G401.6 (cell line): ENCODE measurements at regions not wholly inside any gene's neighbourhood (a gene's known extent, or its start where the extent isn't known, plus 50 kb on each side); places are given as distances from the start of the nearest gene placed in this dataset.

Experiments used
- FAIRE-seq: peaks from 2 replicates; lab custom pipeline; 2012; peaks lifted over from hg19 to GRCh38; lab: Jason Lieb, UNC

DNA sequence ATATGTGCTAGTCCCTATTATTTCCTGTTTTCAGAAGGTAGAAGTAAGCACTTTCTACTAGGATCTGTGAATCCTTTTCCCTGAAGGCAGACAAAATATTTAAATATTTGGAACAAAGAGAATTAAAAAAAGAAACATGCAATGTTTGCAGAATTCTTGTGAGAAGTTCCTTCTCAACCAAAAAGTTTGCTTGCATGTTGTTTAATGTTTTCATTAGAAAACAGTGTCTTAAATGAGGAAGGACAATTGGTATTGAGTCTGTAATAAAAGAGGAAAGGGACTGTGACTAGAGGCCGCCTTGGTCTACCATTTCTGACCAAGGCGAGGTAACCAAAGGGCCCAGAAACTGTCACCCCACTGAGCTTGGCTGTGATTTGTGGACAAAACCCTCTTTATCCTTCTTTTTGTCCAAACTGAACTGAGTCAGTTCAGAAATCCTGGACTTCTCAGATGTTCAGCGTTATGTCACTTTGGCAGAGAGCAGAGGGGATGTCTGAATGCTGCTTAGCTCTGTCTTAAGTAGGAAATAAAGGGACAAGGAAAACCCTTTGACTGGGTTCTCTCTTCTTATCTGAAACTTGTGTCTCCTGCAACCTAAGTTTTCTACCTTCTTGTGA is 129.8 kb upstream of the CPM start:
- FAIRE-seq: no peak

DNA sequence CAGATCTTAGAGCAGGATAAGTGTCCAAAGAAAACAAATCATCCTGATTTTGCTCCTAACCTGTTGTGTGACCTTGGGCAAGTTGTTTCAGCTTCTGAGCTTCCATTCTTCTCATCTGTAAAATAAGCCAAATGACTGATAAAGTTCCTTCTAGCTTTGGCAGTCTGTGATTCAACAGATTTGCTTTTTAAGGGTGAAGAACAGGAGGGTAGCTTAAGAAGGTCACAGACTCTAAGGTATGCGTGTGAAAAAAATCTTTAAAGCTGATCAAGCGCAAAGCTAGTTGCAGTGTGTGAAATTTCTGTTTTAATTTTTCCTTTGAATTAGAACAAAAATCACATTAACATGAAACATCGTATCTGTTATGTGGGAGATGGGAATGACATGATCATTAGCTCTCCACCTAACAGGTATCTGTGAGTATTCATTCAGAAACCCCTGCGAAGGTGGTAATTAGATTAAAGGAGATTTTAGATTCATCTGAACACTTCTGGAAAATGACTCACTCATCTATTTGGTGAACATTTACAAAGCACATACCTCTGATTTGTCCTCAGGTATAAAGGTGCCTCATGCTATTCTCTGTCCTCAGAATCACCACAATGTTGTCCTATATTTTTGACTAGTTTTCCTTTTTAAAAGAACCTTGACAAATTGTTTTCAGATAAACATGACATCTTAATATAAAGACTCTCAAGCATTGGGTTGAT is 131.9 kb upstream of the CPM start:
- no peak for FAIRE-seq

DNA sequence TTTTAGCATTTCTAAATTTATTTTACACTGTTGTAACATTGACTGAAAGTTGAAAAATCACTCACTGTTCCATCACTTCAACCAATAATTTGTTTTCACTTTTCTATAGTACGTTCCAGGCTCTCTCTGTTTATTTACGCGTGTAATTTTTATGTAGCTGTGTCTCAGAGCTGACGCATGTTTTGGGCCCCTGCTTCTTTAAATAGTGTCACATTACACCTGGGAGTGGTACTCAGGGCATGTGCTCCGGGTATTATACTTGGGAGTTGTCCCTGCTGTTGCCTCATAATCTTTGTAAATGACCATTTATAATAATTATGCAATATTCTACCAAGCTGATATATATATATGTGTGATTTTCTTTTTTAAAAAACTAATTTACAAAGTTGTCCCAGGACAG is 132.8 kb upstream of the CPM start:
- FAIRE-seq: no peak

DNA sequence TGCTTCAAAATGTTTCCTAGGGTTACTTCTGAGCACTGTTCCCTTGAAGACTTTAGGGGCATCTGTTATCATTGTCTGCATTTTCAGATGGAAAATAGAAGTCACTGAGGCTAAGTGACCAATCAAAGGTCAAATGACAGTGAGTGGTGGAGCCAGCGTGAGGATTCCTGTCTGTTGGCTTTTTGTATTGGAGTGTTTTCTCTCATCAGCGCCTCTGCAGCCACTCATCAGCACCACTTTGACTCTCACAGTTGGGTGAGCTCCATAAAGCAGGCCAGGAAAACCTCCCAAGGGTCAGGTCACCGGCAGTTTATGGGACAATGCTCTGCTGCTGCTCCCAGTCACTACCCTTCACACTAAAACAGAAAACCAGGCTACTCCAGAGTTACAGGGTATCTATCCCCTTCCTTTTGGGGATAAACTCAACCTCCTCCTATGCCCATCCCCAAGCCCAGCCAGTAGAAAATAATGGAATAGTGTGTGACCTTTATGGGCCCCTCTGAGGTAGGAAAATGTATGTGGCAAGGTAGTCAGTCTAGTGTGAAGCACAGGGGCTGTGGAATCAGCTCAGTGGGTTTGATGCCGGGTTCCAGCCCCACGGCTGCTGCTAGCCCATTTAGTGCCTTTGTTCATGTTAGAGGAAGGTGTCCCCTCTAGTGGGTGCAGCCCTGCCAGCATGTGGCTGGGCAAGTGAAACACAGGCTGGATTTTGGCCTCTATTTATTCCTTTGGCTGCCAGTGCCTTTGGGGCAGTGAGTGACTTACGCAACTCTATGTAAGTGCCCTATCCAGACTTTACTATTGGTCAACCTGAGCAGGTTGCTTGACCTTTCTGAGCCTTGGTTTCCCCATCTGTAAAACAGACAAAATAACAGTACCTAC is 133.8 kb upstream of the CPM start:
- FAIRE-seq: no peak

DNA sequence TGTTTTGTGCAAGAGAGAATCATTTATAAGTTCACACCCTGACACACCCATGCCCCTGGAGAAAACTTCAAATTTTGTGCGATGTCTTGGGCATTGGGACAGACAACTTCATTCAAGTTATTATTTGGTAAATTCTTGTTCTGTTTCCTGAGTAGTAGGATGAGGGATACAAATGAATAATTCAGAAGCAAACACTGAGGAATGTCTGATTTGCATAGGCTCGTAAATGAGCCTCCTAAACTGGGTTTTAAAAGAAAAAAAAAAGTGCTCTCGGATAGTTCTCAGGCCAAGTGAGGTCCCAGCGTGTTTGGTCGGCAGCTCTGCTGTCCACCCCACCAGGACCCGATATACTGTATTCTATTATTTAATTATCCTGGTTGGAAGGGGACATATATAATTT is 134.7 kb upstream of the CPM start:
- FAIRE-seq: no peak

DNA sequence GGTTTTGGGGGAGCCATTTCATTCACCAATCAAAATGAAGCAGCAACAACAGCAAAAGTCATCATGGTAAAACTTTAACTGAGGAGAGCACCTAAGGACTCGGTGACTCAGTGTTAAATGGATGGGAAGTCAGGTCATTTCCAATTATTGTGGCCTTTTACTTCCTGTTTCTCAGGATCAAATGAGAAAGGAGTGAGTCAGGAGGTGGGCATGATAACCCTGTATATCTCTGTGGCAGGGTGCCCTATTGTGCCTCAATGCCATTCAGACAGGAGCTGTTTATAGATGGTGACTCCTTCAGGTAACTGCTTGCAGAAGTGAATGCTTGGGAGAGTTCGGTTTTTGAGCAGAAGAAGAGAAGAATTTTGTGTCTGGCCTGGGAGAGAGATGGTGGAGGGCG is 135.5 kb upstream of the CPM start:
- no peak for FAIRE-seq

DNA sequence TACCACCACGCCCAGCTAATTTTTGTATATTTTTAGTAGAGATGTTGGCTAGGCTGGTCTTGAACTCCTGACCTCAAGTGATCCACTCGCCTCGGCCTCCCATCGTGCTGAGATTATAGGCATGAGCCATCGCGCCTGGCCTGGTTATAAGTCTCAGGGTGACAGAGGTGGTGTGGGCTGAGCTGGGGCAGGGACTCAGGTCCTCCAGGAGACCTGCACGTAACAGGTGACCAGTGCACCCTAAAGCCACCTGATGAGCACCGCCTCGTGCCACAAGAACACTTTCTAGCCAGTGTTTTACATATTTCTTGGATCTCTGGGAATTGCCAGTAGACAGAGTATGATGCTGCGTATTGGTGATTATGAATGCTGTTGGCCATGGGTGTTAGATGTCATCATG is 136.5 kb upstream of the CPM start:
- no peak for FAIRE-seq

DNA sequence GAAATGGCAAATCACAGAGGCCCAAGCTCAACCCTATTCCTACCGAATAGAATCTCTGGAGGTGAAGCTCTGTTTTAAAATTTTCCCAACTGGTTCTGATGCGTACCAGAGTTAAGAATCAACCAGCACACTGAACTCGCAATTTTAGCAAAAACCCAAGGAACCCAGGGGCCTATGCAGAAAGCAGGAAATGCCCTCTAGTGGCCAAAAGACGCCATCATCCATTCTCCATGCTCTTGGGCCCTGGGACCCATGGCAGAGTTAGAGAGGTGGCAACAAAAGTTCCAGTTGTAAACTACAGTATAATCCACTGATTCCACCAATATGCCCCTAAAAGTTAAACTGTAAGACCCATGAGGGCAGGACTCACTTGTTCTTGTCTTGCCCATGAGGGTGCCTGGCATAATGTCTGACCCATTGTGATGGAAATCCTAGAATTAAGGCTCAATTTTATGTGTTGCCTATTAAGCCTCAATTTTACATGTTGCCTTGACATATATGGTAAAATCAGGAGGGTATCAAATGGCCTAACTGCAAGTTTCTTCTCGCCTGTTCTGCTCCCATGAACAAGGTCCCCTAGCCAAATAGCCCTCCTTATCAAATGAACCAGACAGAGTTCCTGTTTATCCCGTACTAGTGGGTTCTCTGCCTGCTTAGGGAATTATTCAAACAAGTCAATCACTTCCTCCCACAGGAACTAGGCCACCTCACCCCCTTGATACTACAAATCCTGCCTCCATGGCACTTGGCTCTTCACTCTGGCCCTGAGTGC is 137.5 kb upstream of the CPM start:
- FAIRE-seq: peak; percentile 59

DNA sequence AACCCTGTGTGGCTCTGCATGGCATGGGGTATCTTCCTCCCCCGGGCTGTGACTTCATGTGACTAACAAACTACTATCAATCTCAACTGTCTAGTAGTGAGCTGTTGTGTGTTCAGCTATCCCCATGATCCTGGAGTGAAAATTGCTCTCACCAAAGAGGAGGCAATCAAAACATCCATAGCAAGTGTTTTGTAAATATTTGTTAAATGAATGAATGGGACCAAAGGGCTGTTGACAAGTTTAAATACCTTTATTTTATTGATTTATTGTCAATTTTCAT is 138.1 kb upstream of the CPM start:
- FAIRE-seq: no peak

DNA sequence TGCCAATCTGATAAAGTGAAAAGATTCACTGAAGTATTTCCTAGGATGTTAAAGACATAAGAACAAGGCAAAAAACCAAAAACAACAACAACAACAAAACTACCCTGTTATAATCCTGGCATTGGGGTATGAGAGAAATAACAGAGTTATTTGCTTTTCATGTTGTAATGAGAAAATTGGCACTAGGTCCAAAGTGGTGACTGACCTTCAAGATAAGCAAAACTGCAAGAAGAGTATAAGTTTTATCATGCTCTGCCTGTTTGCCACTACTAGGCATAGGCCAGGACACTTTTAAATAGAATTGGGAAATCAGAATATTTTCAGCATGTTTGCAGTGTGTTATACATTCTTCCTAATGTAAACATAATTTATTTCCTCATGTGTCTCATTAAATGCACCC is 140.1 kb upstream of the CPM start:
- FAIRE-seq: no peak

DNA sequence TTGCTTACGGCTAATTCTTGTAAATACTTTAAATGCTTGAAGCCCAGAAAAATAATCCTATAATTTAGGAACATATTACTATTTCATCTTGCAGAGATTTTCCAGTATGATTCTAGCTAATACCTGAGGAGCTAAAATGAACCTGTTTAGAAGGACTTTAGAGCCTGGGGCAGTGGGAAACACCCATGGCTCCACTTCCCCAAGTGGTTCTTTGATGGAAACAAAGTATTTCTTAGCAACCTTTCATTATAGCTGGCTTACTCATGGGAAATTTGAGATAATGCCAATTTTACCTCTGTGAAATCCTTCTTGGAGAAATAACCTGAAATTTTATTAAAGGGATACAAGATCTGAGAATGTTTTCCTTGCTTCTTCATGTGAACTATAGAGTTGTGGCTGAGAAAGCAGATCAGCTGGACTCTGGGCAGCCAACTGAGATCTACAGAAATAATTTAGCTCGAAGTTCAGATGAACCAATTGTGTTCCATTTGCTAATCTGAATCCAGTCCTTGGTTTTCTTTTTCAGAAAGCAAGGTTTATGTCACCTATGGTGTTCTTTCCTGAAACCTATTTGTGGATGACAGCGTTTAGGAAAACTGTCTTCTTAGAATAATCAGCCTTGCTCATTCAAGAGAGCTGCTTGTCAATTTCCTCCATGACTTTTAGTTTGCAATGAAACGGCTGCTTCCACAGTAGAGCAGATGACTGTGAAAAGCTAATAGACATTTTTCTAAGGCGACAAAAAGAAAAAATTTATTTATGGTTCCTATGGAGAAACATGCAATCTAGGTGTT is 141.8 kb upstream of the CPM start:
- FAIRE-seq: no peak

DNA sequence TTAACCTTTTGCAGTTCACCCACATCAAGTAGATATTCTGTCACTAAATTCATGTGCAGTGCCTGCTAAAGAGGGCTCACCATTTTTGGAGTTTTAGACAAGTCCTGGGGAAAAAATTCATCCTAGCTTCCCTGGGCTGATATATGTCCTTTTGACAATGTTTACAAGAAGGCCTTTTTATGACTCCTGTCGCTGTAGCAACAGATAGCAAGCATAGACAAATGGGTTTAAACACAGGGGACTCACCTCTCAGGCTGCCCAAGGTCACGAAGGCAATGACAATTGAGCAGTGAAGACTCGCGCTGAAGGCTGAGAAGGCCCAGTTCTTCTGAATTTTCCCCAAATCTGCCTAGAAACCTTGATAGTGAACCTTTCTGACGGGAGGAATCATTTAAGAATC is 150.7 kb upstream of the CPM start:
- FAIRE-seq: no peak

DNA sequence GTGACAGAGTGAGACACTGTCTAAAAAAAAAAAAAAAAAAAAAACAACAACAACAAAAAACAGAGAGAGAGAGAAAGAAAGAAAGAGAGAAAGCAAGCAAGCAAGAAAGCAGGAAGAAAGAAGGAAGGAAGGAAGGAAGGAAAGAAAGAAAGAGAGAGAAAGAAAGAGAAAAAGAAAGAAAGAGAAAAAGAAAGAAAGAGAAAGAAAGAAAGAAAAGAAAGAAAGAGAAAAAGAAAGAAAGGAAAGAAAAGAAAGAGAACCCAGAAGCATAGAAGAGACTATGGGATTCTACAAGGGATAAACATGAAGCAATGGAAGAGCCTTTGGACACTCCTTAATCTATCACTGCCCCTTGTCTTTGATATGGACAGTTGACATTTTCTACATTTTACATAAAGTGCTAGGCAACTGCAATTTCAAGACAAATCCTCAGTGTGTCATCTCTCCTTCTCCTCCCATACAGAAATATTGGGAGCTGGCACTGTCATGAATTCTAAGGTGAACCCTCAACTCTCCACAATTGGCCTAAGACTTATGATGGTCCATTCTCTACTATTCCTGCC is 151.9 kb upstream of the CPM start:
- FAIRE-seq: no peak

DNA sequence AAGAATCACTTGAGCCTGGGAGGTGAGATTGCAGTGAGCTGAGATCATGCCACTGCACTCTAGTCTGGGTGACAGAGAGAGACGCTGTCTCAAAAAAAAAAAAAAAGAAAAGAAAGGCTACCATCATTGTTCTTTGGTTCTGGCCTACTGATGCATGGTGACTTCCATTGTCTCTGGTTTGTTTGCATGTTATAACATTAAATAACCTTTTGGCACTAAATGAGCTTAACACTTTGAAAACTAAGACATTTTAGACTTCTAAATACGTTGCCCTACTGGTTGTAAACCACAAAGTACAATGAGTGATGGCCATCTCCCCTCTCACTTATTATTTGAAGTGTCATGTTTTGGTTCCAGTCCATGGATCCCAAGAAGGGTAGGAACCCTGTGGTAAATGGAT is 152.9 kb upstream of the CPM start:
- no peak for FAIRE-seq

DNA sequence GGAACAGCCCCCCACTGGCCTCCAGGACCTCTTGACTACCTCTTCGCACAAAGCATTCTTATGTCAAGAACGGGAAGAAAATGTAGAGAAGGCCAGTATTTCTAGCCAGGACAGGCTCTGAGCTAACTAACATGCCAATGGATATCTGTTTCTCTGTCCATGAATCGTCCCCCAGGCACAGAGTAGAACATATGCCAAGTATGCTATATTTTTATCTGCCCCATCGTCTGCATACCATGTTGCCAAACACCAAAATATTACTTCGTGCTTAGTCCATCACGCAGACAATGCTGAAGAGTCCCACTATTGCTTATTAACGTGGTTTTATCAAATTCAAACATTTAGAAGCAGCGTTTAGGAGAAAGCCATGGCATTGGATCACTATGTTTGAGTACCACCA is 151.4 kb upstream of the CPSF6 start:
- no peak for FAIRE-seq

DNA sequence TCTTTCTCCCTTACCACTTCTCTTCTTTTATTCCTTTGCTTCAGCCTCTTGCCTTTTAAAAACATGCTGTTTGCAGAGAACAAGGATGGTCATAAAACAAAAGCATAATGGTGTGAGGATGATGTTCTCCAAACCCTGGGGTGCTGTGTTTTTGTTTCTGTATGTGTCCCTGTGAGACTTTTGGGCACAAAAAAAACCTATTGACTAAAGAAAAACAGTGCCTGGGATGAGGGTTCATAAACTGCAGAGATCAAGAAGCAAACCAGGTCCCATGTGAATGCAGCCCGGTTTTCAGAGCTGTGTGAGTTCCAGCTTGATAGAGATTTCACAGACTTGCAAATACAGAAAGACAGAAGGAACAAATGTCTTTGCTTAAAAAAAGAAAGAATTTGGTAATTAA is 148.6 kb upstream of the CPSF6 start:
- FAIRE-seq: no peak

DNA sequence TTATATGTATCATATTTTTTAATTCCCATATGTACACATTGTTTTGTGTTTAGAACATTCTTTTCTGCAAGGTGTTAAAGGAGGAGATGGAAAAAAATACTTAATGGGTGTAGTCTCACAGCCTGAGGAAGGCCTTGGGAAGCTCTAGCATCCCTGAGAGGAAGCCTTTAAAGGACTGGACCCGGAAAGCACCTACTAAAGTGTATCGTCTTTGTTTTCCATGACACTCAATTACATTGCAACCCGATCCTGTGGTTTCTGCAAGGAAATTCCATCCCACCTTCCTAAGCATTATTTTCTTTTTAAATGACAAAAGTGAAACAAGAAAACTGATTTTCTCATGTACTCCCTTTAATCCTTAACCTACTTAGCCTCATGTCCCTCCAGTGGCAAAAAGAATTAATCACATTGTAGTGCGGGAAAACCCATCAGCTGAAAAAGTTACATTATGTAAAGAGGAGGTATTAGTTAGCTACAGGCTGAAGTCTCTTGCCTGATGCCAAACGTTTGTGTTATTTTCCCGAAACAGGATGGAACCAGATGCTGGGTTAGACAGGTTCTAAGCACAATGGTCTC is 147.8 kb upstream of the CPSF6 start:
- FAIRE-seq: no peak

DNA sequence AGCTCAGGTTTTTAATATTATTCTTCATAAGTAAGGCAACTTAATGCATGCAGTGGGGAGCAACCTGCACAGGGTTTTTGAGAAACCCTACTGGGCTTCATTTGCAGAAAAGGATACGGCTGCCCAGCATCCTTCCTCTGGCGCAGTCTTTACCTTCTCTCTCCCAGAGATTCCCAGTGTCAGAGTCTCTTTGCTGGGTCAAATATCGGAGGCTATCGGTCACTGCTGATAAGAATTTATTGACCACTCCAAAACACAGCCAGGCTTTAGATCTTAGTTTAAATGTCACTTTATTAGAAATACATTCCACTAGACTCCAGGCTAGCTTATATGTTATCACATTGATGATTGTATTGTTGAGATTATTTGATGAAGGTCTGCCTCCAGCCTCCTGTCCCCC is 147.2 kb upstream of the CPSF6 start:
- no peak for FAIRE-seq

DNA sequence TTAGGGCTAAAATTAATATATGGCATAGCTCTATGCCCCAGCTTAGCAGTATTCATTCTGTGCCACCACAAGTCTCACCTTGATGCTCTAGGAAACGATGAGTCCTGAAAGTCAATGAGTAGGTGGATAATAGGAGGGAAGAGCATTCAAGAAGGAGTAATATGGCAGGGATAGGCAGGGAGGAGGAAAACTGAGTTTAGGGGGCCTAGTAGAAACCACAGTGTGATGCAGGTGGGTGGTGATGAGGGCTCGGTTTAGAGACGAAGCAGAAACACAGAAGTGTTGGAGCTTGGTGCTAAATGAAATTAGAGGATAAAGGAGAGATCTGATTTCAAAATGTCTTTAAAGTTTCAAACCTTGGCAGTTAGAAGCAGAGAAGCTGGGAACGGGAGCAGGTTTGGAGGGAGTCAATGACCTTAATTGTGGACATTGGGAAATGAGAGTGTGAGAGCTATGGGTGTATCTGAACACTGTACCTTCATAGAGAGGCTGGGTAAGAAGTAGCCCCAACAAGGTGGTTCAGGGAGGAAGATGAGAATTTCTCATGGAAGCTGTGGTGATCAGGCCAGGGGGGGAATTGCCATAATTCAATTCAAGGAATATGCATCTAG is 144.7 kb upstream of the CPSF6 start:
- FAIRE-seq: no peak

DNA sequence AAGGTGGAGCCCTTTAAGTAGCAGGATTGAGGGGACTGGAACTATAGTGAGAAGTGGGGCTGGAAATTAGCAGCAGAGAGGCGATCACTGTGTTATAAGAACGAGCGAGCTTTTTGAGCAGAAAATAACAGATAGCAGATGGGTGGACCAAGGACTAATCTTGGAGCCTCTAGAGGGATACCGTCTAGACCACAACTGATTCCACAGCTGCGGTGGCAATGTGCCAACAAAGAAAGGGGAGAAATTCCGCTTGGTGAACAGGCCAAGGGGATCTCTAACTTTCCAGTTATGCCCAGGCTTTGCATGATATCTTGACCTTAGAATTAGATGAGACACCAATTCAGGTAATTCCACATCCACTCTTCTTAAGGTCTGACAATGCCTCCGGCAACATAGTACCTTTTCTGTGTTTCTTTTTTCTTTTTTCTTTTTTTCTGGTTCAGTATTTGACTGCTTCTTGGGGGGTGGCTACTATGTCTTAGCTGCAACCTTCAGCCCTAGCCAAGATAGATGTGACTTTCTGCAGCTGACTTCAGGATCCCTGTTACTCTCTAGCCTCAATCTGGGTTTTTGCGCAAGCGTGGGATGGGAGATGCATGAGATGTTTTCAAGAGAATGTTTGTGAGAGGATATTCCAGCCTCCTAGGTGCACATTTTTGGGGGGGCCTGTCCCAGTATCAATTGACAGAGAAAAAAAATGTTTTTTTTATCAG is 143.4 kb upstream of the CPSF6 start:
- FAIRE-seq: no peak
